GM19452 (cell line): ENCODE measurements at regions not wholly inside any gene's neighbourhood (a gene's known extent, or its start where the extent isn't known, plus 50 kb on each side); places are given as distances from the start of the nearest gene placed in this dataset.

Source experiments
- ATAC-seq: cut with Tn5 transposase; IDR thresholded peaks from one replicate; pipeline ENCODE4 v1.9.1; 2021; ENCODE audit not compliant: unreplicated experiment

- ATAC-seq = no peak
Measured at GRCh38 chr13:105342281-105342820, 1193.1 kb downstream of the EFNB2 start.

- no peak for ATAC-seq
Measured at GRCh38 chr13:105341758-105342157, 1193.7 kb downstream of the EFNB2 start.

DNA sequence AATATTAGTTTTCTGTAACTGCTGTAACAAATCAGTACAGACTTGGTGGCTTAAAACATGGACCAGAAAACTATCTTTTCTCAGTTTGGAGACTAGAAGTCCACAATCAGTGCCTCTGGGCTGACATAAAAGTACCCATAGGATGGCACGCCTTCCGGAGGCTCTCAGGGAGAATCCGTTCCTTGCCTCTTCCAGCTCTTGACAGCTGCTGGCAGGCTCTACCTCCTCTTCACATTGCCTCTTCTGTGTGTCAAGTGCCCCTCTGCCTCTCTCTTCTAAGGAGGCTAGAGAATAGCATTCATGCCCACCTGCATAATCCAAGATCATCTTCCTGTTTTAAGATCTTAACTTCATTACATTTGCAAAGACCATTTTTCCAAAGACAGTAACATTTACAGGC lies 1194.2 kb downstream of the EFNB2 start:
- no peak for ATAC-seq

DNA sequence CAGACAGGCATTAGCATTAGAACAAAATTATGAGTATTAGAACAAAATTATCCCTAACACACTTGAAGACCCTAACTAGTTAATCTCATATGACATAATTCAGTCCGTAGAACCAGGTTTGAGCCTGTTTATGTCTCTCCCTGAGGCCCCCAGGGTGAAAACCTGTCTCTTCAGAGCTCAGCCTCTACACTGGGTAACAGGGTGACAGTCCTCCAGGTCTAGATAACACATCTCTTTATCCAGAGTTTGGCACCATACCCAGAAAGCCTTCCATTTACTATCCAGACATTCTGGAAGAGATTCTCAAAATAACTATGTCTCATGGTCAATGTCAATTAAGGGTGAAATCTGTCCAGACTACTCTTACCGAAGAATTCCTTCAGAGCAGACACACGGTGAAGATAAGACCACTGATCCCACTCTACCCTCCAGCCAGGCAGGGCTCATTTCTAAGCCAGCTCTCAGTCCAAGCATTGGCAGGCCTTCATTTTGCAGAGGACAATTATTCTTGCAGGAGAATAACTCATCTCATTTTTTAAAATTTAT lies 1195.3 kb downstream of the EFNB2 start:
- ATAC-seq = no peak

- no peak for ATAC-seq
Measured at GRCh38 chr13:105338773-105339172, 1196.7 kb downstream of the EFNB2 start.

- ATAC-seq = no peak
Measured at GRCh38 chr13:105338006-105338405, 1197.5 kb downstream of the EFNB2 start.

- no peak for ATAC-seq
Measured at GRCh38 chr13:105336706-105337576, 1198.5 kb downstream of the EFNB2 start.

DNA sequence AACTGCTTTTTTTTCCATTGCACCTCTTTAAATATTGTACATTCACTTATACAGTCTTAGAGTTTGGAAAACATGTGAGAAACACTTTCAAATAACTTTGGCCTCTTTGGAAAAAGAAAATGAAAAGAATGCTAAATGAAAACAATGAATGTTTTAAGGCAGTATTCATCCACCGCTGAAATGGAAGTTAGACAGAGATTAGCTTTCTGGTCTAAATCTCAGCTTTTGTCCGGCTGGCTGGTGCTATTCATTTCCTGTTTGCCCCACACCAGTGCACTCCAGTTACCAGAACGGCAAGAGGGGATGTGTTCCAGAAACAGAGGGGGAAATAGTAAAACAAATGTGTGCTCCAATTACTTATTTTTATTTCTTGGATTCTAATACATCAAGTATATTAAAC lies 1201.3 kb downstream of the EFNB2 start:
- ATAC-seq = no peak

DNA sequence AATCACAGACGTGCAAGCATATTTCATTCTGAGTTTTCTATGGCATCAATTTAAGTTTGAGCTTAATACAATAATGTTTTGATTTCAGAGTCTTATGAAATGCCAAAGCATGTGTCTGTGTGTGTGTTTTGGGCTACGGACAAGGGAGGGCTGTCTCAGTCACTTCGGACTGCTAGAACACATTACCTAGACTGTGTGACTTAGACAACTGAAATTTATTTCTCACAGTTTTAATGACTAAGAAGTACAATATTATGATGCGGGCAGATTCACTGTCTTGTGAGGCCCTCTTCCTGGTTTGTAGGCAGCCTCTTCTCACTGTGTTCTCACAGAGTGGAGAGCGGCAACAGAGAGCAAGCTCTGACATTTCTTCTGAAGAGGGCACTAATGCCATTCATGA lies 1202.0 kb downstream of the EFNB2 start:
- no peak for ATAC-seq

- ATAC-seq = no peak
Measured at GRCh38 chr13:105329359-105329758, 1206.1 kb downstream of the EFNB2 start.

DNA sequence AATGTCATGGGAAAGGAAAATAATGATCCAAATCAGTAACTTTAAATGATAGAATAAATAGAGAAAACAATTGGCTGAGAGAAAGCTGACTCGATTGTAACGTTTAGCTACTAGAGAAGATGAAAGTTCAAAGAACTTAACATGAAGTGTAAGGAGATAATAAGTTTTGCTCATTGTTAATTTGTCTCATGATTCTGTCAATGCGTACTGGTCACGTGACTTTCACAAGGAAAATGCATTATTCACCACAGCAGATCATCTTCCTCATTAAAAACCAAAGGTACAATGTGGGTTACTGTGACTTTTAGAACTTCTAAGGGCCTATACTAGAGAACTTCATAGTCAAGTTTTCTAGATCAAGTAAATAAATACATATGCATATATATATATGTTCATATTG lies 1207.2 kb downstream of the EFNB2 start:
- ATAC-seq = no peak

DNA sequence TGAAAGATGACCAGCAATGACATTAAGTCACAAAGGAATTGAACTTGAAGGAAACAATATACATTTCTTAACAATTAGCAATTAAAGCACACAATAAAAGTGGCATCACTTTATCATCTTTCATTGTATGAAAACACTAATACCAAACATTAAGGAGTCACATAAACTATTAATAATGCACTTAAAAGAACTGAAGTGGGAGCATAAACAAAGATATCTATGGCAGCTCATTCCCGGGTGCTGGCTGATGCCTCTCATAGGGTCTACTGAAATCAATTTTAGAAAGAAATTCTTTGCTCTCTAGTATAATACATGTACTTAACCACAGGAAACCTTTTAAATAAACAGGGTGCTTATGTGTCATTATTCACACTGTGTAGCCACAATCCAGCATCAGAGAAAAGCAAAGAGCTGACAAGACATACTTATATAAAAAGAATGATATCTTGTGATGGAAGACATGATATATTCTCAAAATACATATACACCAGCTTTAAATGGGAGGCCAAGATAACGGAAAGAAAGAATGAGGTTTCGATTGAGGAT lies 1207.8 kb downstream of the EFNB2 start:
- ATAC-seq = no peak

GRCh38 chr13:105319875-105320274 lies 1215.6 kb downstream of the EFNB2 start:
- no peak for ATAC-seq

DNA sequence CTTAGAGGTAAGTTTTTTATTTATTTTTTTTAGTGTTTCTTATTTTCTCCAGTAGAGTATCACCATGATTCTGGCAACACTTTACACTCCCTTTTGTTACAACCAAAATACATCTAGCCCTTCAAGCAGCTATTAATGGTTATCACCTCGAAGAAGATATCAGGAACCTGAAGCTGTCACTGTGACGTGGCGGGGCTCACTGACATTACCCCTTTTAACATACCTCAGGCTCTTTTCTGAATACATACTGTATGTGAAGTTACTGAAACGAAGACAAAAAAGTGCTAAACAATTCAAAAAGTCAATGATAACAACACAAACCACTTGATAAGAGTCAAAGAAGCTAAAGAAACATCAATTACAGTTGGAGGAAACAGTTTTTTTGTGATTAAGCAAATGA lies 1218.7 kb downstream of the EFNB2 start:
- ATAC-seq = no peak

- ATAC-seq = no peak
Measured at GRCh38 chr13:105312906-105313305, 1222.6 kb downstream of the EFNB2 start.

GRCh38 chr13:105311094-105311493 lies 1224.4 kb downstream of the EFNB2 start:
- ATAC-seq = no peak

DNA sequence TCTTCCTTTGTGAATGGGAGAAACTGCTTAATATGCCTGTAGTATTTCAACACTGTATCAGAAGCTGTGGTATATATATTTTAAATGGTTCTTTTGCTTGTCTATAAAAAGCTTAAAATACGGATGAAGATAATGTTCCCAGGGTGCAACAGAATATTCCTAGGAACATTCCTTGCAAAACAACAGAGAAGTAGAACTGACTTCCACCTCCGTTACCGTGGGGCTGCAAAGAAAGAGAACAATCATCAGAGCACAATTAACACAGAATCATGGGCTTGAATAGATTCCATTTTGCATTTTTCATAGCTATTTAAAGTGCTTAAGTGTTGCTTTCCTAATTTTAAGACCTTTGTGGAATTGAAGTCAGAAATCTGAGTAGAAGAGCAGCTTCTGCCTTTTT lies 1227.7 kb downstream of the EFNB2 start:
- ATAC-seq = no peak

- no peak for ATAC-seq
Measured at GRCh38 chr13:105297839-105298238, 1237.6 kb downstream of the EFNB2 start.

- ATAC-seq = no peak
Measured at GRCh38 chr13:105291987-105292386, 1243.5 kb downstream of the EFNB2 start.

DNA sequence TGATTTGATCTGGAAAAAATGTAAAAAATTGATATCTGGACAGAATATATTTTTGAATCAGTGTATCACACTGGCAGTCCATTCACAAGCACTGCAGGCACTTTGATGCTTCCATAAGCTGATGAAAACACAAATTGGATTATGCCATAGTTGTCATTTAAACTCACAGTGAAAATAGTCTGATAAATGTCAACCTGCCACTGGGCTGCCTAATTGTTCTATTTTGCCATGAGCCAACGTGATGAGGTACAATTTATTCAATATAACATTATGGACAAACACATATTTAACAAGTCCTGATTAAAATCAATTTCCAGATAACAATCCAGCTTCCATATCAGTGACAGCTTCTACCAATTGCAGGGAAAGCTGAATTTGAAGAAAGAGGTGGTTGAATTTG lies 1244.9 kb downstream of the EFNB2 start:
- no peak for ATAC-seq

DNA sequence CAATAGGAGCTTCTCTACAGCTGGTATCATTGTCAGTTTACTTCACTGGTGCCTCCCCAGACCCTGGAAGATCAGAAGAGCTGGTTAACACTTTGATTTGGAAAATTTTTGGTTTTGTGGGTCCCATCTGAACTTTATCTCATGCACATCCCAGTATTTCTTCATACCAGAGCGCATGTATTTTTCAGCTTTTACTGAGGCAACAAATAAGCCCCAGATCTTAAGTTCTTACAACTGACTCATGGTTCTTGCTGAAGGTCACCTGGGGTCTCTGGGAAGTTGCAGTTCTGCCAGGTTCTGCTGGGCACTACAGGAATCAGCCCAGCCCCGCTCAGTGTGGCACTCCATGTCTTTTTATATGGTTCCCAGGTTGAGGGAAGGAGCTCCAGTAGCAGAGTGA lies 1249.9 kb downstream of the EFNB2 start:
- ATAC-seq = no peak
